Hematopoietic multipotent progenitor cell (in vitro differentiated cells): ENCODE measurements at regions not wholly inside any gene's neighbourhood (a gene's known extent, or its start where the extent isn't known, plus 50 kb on each side); places are given as distances from the start of the nearest gene placed in this dataset.
"Not testable (repeated sequence)": the region's sequence is repeated elsewhere in the genome, so short reads cannot be mapped to it uniquely, and the experiment has no call there.

Experiments used
- DNase-seq, 3 donors: peaks; one replicate each; pipeline ENCODE4 v3.0.0-alpha.2; 2011 to 2015; ENCODE audit warnings: low read depth in 2 of 3, low spot score in 2 of 3

GRCh38 chr18:70420146-70420898, 131.5 kb downstream of the SOCS6 start:
- DNase-seq, result no peak

GRCh38 chr18:70419526-70419925, 130.7 kb downstream of the SOCS6 start:
- no peak for DNase-seq

DNA sequence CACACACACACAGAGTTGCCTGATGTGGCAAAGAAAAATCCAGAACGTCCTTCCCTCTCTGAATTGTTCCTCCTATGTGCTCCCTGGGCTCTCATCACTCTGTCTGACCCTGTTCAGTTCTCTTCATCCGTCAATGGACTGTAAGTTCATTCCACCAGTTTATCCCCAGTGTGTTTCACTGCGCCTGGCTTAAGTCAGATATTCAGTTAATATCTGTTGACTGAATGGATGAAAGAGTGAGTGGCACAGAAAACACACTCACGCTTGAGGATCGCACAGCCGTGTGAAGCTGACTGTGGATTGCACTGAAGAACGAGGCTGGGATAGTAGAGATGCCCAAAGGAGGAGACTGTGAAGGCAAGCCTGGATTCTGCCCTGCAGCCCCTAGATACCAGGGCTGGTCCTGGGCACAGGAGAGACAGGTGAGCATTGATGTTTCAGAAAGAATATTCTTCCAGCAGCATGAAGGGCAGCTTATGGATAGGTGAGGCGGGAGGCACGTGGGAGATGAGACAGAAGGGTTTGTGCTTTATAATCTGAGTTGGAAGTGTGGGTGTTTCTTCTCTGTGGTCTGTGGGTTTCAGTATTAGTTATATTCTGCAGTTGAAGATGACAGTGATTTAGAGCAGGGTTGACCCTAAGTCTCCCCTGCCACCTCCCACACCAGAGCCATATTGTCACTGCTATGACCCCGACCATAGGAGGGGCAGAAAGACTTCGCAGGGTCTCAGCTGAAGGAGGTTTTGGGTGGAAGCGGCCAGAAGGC, 129.9 kb downstream of the SOCS6 start:
- DNase-seq, result no peak

GRCh38 chr18:70417847-70418246, 129.0 kb downstream of the SOCS6 start:
- DNase-seq, result no peak

GRCh38 chr18:70416496-70416895, 127.7 kb downstream of the SOCS6 start:
- no peak for DNase-seq

- no peak for DNase-seq
Observed at GRCh38 chr18:70415823-70416488, 127.1 kb downstream of the SOCS6 start.

DNA sequence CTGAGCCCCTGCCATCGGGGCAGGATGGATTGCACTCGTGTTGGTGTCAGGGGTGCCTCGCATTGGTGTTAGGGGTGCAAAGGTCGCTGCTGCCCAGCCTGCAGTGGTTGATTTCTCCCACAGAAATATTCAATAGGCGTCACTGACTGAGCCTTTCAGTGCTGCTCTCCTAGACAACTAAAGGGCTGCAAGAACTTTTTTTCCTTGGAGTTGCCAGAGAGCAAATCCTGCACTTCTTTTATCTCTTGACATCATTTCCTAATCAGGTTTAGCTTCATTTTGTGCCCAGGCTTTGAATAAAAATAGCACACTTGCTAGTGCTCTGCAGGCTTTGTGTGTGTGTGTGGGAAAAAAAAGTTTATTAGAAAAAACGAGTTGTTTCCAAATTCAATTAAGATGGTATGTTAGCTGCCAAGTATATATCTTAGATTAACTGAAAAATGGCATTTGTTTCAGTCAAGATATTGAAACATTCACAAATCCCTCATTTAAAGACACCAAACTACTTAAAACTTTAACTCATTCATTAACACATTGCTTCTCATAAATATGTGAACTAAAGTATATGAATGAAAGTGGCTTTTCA, 125.6 kb downstream of the SOCS6 start:
- no peak for DNase-seq

DNA sequence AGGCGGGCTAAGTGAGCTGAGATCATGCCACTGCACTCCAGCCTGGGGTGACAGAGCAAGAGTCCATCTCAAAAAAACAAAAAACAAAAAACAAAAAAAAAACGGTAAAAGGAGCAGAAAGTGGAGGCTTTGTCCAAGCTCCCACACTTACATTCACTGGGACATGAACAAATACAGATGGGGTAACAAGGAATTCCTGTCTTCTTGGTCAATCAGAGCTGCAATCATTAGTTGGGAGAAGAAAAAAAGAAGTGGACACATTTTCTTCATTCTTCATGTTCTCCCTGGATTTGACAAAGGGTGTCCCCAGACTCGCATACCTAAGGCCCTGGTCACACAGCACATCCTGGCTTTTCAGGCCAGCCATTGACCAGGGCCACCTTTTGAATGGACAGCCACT, 124.6 kb downstream of the SOCS6 start:
- DNase-seq, result no peak

DNA sequence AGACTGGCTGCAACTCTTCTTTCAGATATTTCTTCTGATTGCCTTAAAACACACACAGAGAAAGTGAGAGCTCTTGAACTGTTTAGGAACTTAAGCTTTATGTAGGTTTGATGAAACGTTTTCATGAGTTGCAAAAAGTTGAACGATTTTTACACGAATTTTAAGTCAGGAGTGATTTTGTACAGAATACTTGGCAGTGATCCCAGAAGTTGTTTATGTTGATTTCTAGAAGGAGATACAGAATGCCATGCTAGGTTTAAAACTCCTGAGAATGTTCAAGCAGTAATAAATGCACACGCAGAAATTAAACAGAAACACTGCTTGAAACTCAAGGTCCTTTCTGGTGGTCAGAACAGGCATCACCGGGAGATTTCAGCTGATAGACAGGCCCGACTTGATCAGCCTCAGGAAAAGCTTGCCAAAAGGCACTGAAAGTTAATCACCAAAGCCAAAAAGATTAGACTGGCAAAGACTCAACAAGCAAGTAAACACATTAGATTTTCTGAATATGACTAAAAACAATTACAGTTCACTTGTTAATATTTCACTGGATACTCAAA, 123.1 kb downstream of the SOCS6 start:
- DNase-seq, result no peak

GRCh38 chr18:70411307-70411706, 122.5 kb downstream of the SOCS6 start:
- no peak for DNase-seq

- DNase-seq, result no peak
Observed at GRCh38 chr18:70405052-70405451, 116.2 kb downstream of the SOCS6 start.

DNA sequence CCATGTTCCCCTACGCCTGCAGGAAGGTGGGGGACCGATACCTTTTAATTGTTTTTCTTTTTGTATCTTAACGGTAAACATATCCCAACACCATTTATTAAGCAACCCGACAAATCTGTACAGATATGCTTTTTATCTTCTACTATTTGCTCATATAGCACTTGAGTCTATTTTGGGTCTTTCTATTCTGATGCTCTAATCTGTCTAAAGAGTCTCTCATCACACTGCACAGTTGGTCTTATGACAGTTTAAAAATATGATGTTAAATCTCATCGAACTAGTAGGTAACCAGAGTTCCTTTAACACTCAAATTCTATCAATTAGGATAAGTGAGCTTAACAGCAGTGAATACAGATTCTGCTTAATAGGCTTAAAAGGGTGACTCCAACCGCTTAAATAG, 111.6 kb downstream of the SOCS6 start:
- no peak for DNase-seq

GRCh38 chr18:70398076-70398475, 109.2 kb downstream of the SOCS6 start:
- no peak for DNase-seq

DNA sequence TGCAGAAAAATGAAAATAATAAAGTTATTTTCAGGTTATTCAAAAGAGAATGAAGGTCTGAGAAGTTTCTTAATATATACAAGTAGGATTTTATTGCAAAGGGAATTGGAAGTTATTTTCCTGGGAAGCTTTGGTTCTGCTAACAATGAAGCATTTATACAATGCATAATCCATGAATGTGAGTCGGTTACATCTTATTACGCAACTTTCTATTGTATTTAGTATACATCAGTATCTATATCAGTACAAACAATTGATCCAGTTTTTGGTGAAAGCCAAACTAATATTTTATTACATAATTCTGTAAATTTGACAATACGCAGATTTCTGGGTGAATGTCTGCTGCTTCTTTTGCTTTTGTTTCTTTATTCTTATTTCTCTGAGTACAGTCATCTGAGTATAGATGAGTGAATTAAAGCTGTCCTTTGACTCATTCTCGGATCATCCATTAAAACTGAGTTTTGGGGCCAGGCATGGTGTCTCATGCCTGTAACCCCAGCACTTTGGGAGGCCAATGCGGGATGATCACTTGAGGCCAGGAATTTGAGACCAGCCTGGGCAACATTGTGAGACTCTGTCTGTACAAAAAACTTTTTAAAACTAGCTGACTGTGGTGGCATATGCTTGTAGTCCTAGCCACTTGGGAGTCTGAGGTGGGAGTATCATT, 108.5 kb downstream of the SOCS6 start:
- DNase-seq, result no peak

- not testable (repeated sequence) for DNase-seq
Observed at GRCh38 chr18:70395771-70396170, 106.9 kb downstream of the SOCS6 start.

GRCh38 chr18:70394672-70395071, 105.8 kb downstream of the SOCS6 start:
- no peak for DNase-seq

- DNase-seq, result no peak
Observed at GRCh38 chr18:70390371-70391090, 101.7 kb downstream of the SOCS6 start.

GRCh38 chr18:70389036-70389435, 100.2 kb downstream of the SOCS6 start:
- DNase-seq, result not testable (repeated sequence)

GRCh38 chr18:70387027-70387426, 98.2 kb downstream of the SOCS6 start:
- no peak for DNase-seq

DNA sequence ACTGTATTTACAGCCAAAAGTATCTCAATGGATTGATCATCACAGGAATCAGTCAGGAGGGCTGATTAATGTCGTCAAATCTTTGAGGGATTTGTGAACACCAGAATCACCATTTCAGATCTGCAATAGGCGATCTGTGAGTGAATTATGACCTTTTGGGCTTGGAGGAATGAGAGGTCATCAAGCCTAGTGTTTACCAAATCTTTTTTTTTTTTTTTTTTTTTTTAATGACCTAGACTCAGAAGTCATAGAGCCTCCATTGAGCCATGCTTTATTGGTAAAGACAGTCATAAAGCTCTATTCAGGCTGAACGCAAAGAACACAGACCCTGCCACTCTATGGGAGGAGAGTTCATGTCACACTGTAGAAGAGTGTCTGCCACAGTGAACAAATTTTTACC, 97.7 kb downstream of the SOCS6 start:
- no peak for DNase-seq
